ENCODE measurements at regions not wholly inside any gene's neighbourhood (a gene's known extent, or its start where the extent isn't known, plus 50 kb on each side); places are given as distances from the start of the nearest gene placed in this dataset.

DNA sequence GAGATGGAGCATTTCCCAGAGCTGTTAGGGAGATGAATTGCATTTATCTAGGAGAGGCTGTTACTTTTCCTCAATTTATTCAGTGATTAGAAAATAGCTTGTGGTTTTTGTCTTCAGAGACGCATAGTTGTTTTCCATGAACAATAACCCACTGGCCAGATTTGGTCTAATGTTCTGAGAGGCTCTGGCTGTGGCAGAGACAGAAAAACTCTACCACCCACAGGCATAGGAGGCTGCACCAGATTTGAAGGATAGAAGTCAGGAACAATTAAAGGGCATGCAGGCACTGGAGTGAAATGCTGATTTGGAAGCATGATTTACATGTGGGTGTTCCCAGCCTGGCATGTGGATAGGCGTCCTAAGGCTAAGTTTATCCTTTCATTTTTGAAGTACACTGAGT, 143.5 kb downstream of the NFKBIZ start:
- Mint-ChIP-seq H3K4me3 (no peak overlapping the region), H3K27ac (no peak overlapping the region), H3K27me3 (no peaks in the 10 kb centered on the region), H3K4me1 (peaks cover 37% of the 10 kb centered on the region), H3K9me3 (ENCODE audit: insufficient read depth) (no peaks in the 10 kb centered on the region)
- intact Hi-C loops (cut with micrococcal nuclease): no loop called here
- Histone ChIP-seq H3K27ac (ENCODE audit: low read length in 2 of 2) (no peak overlapping the region), H3K4me1 (ENCODE audit: control insufficient read depth in 2 of 2, insufficient read depth in 2 of 2, low read length in 2 of 2) (peaks cover 24 to 29% of the 10 kb centered on the region in 2 donors), H3K27me3 (replicated peaks in 1 of 4; ENCODE audit: control extremely low read depth in 1 of 4, control insufficient read depth in 3 of 4, insufficient read depth in 4 of 4, low read length in 3 of 4) (no peaks in the 10 kb centered on the region), H4K20me1 (ENCODE audit: control insufficient read depth, insufficient read depth, low read length, poor library complexity, severe bottlenecking) (no peaks in the 10 kb centered on the region), H3K4me2 (replicated peaks; ENCODE audit: low read depth, low read length, poor library complexity, severe bottlenecking) (no peak overlapping the region), H3K4me3 (ENCODE audit: control extremely low read depth in 1 of 5, extremely low read depth in 1 of 5, insufficient read depth in 1 of 5, low read depth in 2 of 5, low read length in 4 of 5) (no peak overlapping the region), H3K9ac (ENCODE audit: low read length) (no peak overlapping the region), H2AFZ (ENCODE audit: insufficient read depth, low read depth, low read length, poor library complexity, severe bottlenecking) (no peak overlapping the region), H3K79me2 (ENCODE audit: control insufficient read depth, insufficient read depth, low read length) (no peaks in the 10 kb centered on the region), H3K36me3 (replicated peaks in 1 of 2; ENCODE audit: control extremely low read depth in 1 of 2, control insufficient read depth in 1 of 2, extremely low read depth in 1 of 2, insufficient read depth in 2 of 2, low read length in 1 of 2) (no peaks in the 10 kb centered on the region), H3K9me3 (ENCODE audit: control extremely low read depth in 1 of 3, control insufficient read depth in 2 of 3, insufficient read depth in 1 of 3, low read length in 2 of 3) (no peaks in the 10 kb centered on the region)
- ATAC-seq (ENCODE audit: low read depth) (no peak), DNase-seq (no peak)
- POLR2A ChIA-PET: no interaction called here
- CTCF ChIA-PET: no interaction called here
- 89% methylated on average over 1 of the region's 2 CpGs for WGBS (ENCODE audit: insufficient coverage)
- TF ChIP-seq, protein P1, sequence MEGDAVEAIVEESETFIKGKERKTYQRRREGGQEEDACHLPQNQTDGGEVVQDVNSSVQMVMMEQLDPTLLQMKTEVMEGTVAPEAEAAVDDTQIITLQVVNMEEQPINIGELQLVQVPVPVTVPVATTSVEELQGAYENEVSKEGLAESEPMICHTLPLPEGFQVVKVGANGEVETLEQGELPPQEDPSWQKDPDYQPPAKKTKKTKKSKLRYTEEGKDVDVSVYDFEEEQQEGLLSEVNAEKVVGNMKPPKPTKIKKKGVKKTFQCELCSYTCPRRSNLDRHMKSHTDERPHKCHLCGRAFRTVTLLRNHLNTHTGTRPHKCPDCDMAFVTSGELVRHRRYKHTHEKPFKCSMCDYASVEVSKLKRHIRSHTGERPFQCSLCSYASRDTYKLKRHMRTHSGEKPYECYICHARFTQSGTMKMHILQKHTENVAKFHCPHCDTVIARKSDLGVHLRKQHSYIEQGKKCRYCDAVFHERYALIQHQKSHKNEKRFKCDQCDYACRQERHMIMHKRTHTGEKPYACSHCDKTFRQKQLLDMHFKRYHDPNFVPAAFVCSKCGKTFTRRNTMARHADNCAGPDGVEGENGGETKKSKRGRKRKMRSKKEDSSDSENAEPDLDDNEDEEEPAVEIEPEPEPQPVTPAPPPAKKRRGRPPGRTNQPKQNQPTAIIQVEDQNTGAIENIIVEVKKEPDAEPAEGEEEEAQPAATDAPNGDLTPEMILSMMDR (IDR thresholded peaks at IDR 0.05): no peak
- no peak for TF ChIP-seq EZH2 (IDR thresholded peaks at IDR 0.05; ENCODE audit: borderline replicate concordance, insufficient read depth, low read depth, low read length, poor library complexity, severe bottlenecking)

DNA sequence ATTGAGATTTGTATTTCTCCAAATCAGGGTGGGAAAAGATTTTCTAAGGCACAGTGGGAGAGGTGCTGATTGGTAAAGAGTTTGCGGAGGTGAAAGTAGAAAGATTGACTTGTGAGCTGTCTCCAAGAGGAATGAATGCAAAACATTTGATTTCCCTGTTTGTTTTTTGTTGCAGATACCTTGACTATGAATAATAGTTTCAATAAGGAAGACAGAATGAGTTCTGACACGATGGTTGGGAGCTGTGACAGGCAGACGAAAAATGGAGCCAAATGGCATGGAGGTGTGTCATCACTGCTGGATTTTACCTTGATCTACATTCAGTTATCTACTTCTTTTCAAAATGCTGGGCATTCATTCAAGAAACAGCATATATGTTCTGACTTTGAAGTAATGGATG, 145.1 kb downstream of the NFKBIZ start:
- Mint-ChIP-seq H3K27ac (no peak overlapping the region), H3K27me3 (no peaks in the 10 kb centered on the region), H3K4me1 (peaks cover 29% of the 10 kb centered on the region), H3K4me3 (no peak overlapping the region), H3K9me3 (ENCODE audit: insufficient read depth) (no peaks in the 10 kb centered on the region)
- ATAC-seq (ENCODE audit: low read depth) (no peak), DNase-seq (no peak)
- Histone ChIP-seq H3K36me3 (replicated peaks in 1 of 2; ENCODE audit: control extremely low read depth in 1 of 2, control insufficient read depth in 1 of 2, extremely low read depth in 1 of 2, insufficient read depth in 2 of 2, low read length in 1 of 2) (no peaks in the 10 kb centered on the region), H3K27me3 (replicated peaks in 1 of 4; ENCODE audit: control extremely low read depth in 1 of 4, control insufficient read depth in 3 of 4, insufficient read depth in 4 of 4, low read length in 3 of 4) (no peaks in the 10 kb centered on the region), H3K4me1 (ENCODE audit: control insufficient read depth in 2 of 2, insufficient read depth in 2 of 2, low read length in 2 of 2) (peaks cover 14 to 19% of the 10 kb centered on the region in 2 donors), H2AFZ (ENCODE audit: insufficient read depth, low read depth, low read length, poor library complexity, severe bottlenecking) (no peak overlapping the region), H3K9me3 (ENCODE audit: control extremely low read depth in 1 of 3, control insufficient read depth in 2 of 3, insufficient read depth in 1 of 3, low read length in 2 of 3) (no peaks in the 10 kb centered on the region), H4K20me1 (ENCODE audit: control insufficient read depth, insufficient read depth, low read length, poor library complexity, severe bottlenecking) (no peaks in the 10 kb centered on the region), H3K4me3 (ENCODE audit: control extremely low read depth in 1 of 5, extremely low read depth in 1 of 5, insufficient read depth in 1 of 5, low read depth in 2 of 5, low read length in 4 of 5) (no peak overlapping the region), H3K9ac (ENCODE audit: low read length) (no peak overlapping the region), H3K4me2 (replicated peaks; ENCODE audit: low read depth, low read length, poor library complexity, severe bottlenecking) (no peak overlapping the region), H3K79me2 (ENCODE audit: control insufficient read depth, insufficient read depth, low read length) (no peaks in the 10 kb centered on the region), H3K27ac (ENCODE audit: low read length in 2 of 2) (no peak overlapping the region)
- intact Hi-C loops (cut with micrococcal nuclease): no loop called here
- POLR2A ChIA-PET: interaction anchor here (1.0 kb wide), 1 partner anchor 144 kb away, joined by 3 read pairs; no protein-coding TSS in a partner anchor
- TF ChIP-seq, protein P1 (IDR thresholded peaks at IDR 0.05): no peak
- TF ChIP-seq EZH2 (IDR thresholded peaks at IDR 0.05; ENCODE audit: borderline replicate concordance, insufficient read depth, low read depth, low read length, poor library complexity, severe bottlenecking): no peak
- CTCF ChIA-PET: no interaction called here
- WGBS (ENCODE audit: insufficient coverage): 100% methylated on average over 1 of the region's 3 CpGs

Measured in B cell (primary cell).